Ascending aorta (tissue), 2 donors: ENCODE measurements at regions not wholly inside any gene's neighbourhood (a gene's known extent, or its start where the extent isn't known, plus 50 kb on each side); places are given as distances from the start of the nearest gene placed in this dataset.

Experiments
- DNase-seq, 2 donors: peaks; one replicate each; pipeline ENCODE4 v3.0.0-alpha.2; 2019; ENCODE audit warnings: low spot score in 2 of 2
- H3K27ac ChIP-seq, 2 donors: fragments of 200-600 bp; sonication (generic); one replicate each; pipeline ENCODE4 v1.5.1; 2016 to 2017; ENCODE audit warnings: mild to moderate bottlenecking in 1 of 2
- H3K27me3 ChIP-seq: fragments of 200-600 bp; sonication (generic); one replicate; pipeline ENCODE4 v1.5.1; 2017
- H3K36me3 ChIP-seq, 2 donors: fragments of 200-600 bp; sonication (generic); one replicate each; pipeline ENCODE4 v1.5.1; 2016
- H3K4me1 ChIP-seq, 2 donors: fragments of 200-600 bp; sonication (generic); one replicate each; pipeline ENCODE4 v1.5.1; 2016 to 2017; ENCODE audit warnings: mild to moderate bottlenecking in 1 of 2
- H3K4me3 ChIP-seq, 2 donors: fragments of 200-600 bp; sonication (generic); one replicate each; pipeline ENCODE4 v1.5.1; 2016 to 2017; ENCODE audit warnings: mild to moderate bottlenecking in 1 of 2
- H3K9me3 ChIP-seq, 2 donors: fragments of 200-600 bp; sonication (generic); one replicate each; pipeline ENCODE4 v1.5.1; 2016
- CTCF ChIP-seq, 3 experiments: fragments of 200-600 bp in 2 of 3; fragments of 450-650 bp in 1 of 3; sonication (generic) in 2 of 3; IDR thresholded peaks; one replicate each; pipeline ENCODE4 v1.5.1; 2016 to 2019; ENCODE audit warnings: antibody characterized with exemption in 3 of 3, mild to moderate bottlenecking in 1 of 3, moderate library complexity in 1 of 3
- intact Hi-C: fragments of 100-400 bp; cut with DNase I; formaldehyde crosslinking; loops from one replicate; pipeline ENCODE4 v1.15.1; 2023

GRCh38 chr5:7955476-7955875 is 86.5 kb downstream of the MTRR start:
- TF ChIP-seq CTCF (IDR thresholded peaks at IDR 0.05), result no peak
- Histone ChIP-seq H3K27ac (no peak overlapping the region), H3K36me3 (no peaks in the 10 kb centered on the region), H3K4me1 (no peaks in the 10 kb centered on the region), H3K27me3 (no peaks in the 10 kb centered on the region), H3K4me3 (no peak overlapping the region), H3K9me3 (no peaks in the 10 kb centered on the region)
- no peak for DNase-seq
- intact Hi-C loops, result no loop called here

GRCh38 chr5:7957329-7957728 is 88.4 kb downstream of the MTRR start:
- Histone ChIP-seq H3K4me3 (no peak overlapping the region), H3K27ac (no peak overlapping the region), H3K4me1 (no peaks in the 10 kb centered on the region), H3K27me3 (no peaks in the 10 kb centered on the region), H3K9me3 (no peaks in the 10 kb centered on the region), H3K36me3 (no peaks in the 10 kb centered on the region)
- intact Hi-C loops, result no loop called here
- no peak for TF ChIP-seq CTCF (IDR thresholded peaks at IDR 0.05)
- no peak for DNase-seq

GRCh38 chr5:7960142-7960541 is 91.2 kb downstream of the MTRR start:
- H3K36me3 ChIP-seq, result no peaks in the 10 kb centered on the region
- H3K4me1 ChIP-seq, result no peaks in the 10 kb centered on the region
- TF ChIP-seq CTCF (IDR thresholded peaks at IDR 0.05), result no peak
- no peak overlapping the region for H3K4me3 ChIP-seq
- H3K9me3 ChIP-seq, result no peaks in the 10 kb centered on the region
- no peak for DNase-seq
- H3K27me3 ChIP-seq, result no peaks in the 10 kb centered on the region
- H3K27ac ChIP-seq, result no peak overlapping the region
- intact Hi-C loops, result no loop called here

GRCh38 chr5:7961540-7961939 is 92.6 kb downstream of the MTRR start:
- intact Hi-C loops, result no loop called here

GRCh38 chr5:7970816-7971215 is 101.9 kb downstream of the MTRR start:
- H3K27ac ChIP-seq, result no peak overlapping the region
- TF ChIP-seq CTCF (IDR thresholded peaks at IDR 0.05), result no peak
- no peaks in the 10 kb centered on the region for H3K36me3 ChIP-seq
- no peak for DNase-seq
- intact Hi-C loops, result no loop called here
- H3K4me1 ChIP-seq, result no peaks in the 10 kb centered on the region
- H3K4me3 ChIP-seq, result no peak overlapping the region
- no peaks in the 10 kb centered on the region for H3K27me3 ChIP-seq
- no peaks in the 10 kb centered on the region for H3K9me3 ChIP-seq

More at GRCh38 chr5:7961540-7961939, 92.6 kb downstream of the MTRR start:
- DNase-seq, result no peak
- no peaks in the 10 kb centered on the region for H3K9me3 ChIP-seq
- H3K27ac ChIP-seq, result no peak overlapping the region
- H3K36me3 ChIP-seq, result no peaks in the 10 kb centered on the region
- no peaks in the 10 kb centered on the region for H3K27me3 ChIP-seq
- H3K4me3 ChIP-seq, result no peak overlapping the region
- H3K4me1 ChIP-seq, result no peaks in the 10 kb centered on the region
- TF ChIP-seq CTCF (IDR thresholded peaks at IDR 0.05), result no peak
